BE2C (cell line): ENCODE measurements at regions not wholly inside any gene's neighbourhood (a gene's known extent, or its start where the extent isn't known, plus 50 kb on each side); places are given as distances from the start of the nearest gene placed in this dataset.
A peak's percentile ranks its signal among the peaks of the same experiment; 100 is the strongest.
"Not testable (repeated sequence)": the region's sequence is repeated elsewhere in the genome, so short reads cannot be mapped to it uniquely, and the experiment has no call there.

Experiments
- DNase-seq: peaks from one replicate; pipeline ENCODE4 v3.0.0-alpha.2; 2020
- H3K27me3 ChIP-seq: fragments of 250-450 bp; sonication (Bioruptor Pico); 2 replicates; pipeline ENCODE4 v1.5.1; 2020; ENCODE audit warnings: mild to moderate bottlenecking
- H3K36me3 ChIP-seq: fragments of 250-450 bp; sonication (Bioruptor Pico); 2 replicates; pipeline ENCODE4 v1.5.1; 2020; ENCODE audit warnings: mild to moderate bottlenecking
- H3K4me1 ChIP-seq: fragments of 250-450 bp; sonication (Bioruptor Pico); 2 replicates; pipeline ENCODE4 v1.5.1; 2020
- H3K4me3 ChIP-seq: 2 replicates; pipeline ENCODE4 v1.5.1; 2011; ENCODE audit warnings: low read depth, low read length
- H3K9me3 ChIP-seq: fragments of 250-450 bp; sonication (Bioruptor Pico); 2 replicates; pipeline ENCODE4 v1.5.1; 2020
- TF ChIP-seq, protein P1 (sequence below): IDR thresholded peaks from 2 replicates; pipeline ENCODE4 v1.5.1; 2012; ENCODE audit warnings: mild to moderate bottlenecking, low read depth, low read length

DNA sequence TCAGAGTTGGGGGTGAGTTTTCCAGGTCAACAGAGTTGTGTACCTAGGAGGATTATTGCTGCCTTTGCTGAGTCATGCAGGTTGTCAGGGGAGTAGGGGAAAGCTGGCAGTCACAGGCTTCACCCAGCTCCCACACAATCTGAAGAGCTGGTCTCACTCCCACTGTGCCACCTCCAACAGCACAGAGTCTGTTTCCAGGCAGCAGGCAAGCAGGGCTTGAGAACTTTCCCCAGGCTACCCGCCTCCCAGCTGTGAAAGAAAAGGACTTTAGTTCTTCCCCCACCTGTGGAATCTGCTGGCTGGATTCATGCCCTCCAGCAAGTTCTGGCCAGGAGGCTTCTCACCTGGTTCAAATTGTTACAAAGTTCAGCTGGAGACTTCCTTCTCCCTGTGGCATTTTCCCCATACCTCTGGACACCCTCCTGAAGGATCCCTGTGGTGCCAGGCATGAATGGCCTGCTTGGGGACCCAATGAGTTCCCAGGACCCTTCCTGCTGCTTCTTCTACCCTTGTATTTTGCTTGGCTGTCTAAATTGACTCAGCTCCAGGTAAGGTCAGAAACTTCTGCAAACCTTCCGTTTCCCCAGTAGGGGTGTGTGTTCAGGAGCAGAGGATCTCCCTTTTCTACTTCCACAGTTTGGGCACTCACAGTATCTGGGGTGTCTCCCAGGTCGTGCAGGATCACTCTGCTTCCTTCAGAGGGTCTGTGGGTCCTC is 378.1 kb upstream of the MAN1A1 start:
- no peaks in the 10 kb centered on the region for H3K36me3 ChIP-seq
- 0 out of 2 replicates have a peak, but pooled peaks cover 3% of the 10 kb centered on the region for H3K4me1 ChIP-seq
- H3K27me3 ChIP-seq = no peaks in the 10 kb centered on the region
- H3K9me3 ChIP-seq = no peaks in the 10 kb centered on the region; the same call in 1 of the 2 replicates
- TF ChIP-seq, protein P1, sequence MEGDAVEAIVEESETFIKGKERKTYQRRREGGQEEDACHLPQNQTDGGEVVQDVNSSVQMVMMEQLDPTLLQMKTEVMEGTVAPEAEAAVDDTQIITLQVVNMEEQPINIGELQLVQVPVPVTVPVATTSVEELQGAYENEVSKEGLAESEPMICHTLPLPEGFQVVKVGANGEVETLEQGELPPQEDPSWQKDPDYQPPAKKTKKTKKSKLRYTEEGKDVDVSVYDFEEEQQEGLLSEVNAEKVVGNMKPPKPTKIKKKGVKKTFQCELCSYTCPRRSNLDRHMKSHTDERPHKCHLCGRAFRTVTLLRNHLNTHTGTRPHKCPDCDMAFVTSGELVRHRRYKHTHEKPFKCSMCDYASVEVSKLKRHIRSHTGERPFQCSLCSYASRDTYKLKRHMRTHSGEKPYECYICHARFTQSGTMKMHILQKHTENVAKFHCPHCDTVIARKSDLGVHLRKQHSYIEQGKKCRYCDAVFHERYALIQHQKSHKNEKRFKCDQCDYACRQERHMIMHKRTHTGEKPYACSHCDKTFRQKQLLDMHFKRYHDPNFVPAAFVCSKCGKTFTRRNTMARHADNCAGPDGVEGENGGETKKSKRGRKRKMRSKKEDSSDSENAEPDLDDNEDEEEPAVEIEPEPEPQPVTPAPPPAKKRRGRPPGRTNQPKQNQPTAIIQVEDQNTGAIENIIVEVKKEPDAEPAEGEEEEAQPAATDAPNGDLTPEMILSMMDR = no peak
- no peak for DNase-seq
- H3K4me3 ChIP-seq = no peak overlapping the region

DNA sequence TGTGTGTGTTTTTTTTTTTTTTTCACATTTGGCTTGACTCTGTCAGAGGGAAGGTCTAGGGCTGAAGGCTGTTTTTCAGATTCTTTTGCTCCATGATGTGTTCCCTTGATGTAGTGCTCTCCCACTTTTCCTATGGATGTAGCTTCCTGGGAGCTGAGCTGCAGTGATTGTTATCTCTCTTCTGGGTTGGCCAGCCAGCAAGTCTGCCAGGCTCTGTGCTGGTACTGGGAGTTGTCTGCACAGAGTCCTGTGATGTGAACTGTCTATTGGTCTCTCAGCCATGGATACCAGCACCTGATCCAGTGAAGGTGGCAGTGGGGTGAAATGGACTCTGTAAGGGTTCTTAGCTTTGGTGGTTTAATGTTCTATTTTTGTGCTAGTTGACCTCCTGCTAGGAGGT is 377.4 kb upstream of the MAN1A1 start:
- DNase-seq, H3K27me3 ChIP-seq, H3K4me1 ChIP-seq, H3K4me3 ChIP-seq, H3K36me3 ChIP-seq, H3K9me3 ChIP-seq: not testable (repeated sequence)

DNA sequence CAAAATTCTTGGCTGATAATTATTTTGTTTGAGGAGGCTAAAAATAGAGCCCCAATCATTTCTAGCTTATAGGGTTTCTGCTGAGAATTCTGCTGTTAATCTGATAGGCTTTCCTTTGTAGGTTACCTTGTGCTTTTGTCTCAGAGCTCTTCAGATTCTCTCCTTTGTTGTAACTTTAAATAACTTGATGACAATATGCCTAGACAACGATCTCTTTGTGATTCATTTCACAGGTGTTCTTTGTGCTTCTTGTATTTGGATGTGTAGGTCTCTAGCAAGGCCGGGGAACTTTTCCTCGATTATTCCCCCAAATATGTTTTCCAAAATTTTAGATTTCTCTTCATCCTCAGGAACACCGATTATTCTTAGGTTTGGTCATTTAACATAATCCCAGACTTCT is 376.5 kb upstream of the MAN1A1 start:
- TF ChIP-seq, protein P1 = no peak
- Histone ChIP-seq H3K4me1 (0 out of 2 replicates have a peak, but pooled peaks cover 3% of the 10 kb centered on the region), H3K9me3 (no peaks in the 10 kb centered on the region; the same call in 1 of the 2 replicates), H3K36me3 (no peaks in the 10 kb centered on the region), H3K4me3 (no peak overlapping the region), H3K27me3 (no peaks in the 10 kb centered on the region)
- no peak for DNase-seq

DNA sequence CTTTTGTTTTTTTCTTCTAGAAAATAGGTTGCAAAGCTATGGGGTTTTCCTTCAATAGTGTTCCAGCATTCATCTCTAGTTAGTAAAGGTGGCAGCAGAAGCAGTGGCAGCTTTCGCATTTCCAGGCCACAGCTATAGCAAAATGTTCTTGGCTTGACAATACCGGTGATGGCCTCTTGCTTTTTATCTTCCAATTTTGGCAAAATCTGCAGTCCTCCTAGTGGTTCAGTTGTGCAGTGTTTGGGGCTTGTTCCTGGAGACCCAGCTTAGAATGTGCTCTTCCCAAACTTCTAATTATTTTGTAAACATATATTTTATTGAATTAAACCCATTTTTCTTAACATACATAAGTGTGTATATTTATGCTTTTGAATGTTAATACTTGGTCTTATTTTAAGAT is 370.6 kb upstream of the MAN1A1 start:
- Histone ChIP-seq H3K27me3 (no peaks in the 10 kb centered on the region), H3K4me3 (no peak overlapping the region), H3K9me3 (no peaks in the 10 kb centered on the region; the same call in 1 of the 2 replicates), H3K4me1 (no peaks in the 10 kb centered on the region), H3K36me3 (no peaks in the 10 kb centered on the region)
- TF ChIP-seq, protein P1 = peak; percentile 51
- DNase-seq = no peak

DNA sequence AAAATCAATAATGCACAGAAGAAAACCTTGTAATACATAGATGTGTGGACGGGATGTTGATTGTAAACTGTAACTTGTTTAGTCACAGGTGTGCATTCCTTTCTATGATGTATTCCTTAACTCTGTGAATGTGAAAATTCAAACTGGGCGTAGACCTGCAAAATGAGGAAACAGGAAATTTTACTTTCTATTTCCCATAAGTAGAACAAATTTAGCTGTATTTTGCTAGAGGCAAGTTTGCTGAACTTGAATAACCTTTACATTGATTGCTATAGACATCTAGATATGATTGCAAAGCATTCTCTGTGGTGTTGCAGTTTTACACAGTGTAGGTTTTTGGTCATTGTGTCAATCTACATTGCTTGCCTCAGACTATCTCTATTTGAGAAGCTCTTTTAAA is 368.4 kb upstream of the MAN1A1 start:
- DNase-seq = no peak
- Histone ChIP-seq H3K36me3 (no peaks in the 10 kb centered on the region), H3K4me3 (no peak overlapping the region), H3K4me1 (no peaks in the 10 kb centered on the region), H3K27me3 (no peaks in the 10 kb centered on the region), H3K9me3 (no peaks in the 10 kb centered on the region)
- TF ChIP-seq, protein P1 = no peak

DNA sequence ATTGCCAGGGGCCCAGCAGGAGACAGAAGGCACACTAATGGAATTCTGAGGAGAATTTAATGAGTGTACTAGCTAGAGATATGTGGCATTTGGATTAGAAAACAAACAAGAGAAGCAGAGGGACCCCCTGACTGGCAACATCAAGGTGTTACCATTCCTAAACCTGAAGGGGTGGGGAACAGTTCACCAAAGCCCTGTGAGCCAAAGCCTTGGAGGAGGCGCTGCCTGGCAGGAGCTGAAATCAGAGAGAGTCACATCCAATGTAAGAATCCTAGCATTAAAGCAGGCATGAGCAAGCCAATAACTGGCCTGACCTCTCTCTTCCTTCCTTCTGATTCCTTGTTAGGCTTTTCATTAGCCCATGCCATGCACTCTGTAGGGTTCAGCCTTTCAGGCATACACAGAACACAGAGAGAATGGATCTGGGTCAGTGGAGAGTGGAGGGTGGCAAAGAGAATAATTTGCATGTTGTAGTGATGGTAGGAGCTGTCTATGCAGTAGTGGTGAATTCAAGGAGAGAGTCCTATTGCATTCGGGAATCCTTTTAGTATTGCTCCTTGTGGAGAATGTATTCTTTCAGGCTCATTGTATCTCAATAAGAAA is 367.2 kb upstream of the MAN1A1 start:
- Histone ChIP-seq H3K9me3 (no peaks in the 10 kb centered on the region), H3K36me3 (no peaks in the 10 kb centered on the region), H3K4me3 (no peak overlapping the region), H3K4me1 (no peaks in the 10 kb centered on the region), H3K27me3 (no peaks in the 10 kb centered on the region)
- TF ChIP-seq, protein P1 = no peak
- no peak for DNase-seq
